ENCODE measurements at regions not wholly inside any gene's neighbourhood (a gene's known extent, or its start where the extent isn't known, plus 50 kb on each side); places are given as distances from the start of the nearest gene placed in this dataset.

- DNase-seq (ENCODE audit: low read depth), result no peak
Observed at GRCh38 chr2:2567776-2568175, 236.7 kb upstream of the MYT1L start.

GRCh38 chr2:2566396-2567323 is 235.6 kb upstream of the MYT1L start:
- no peak for DNase-seq (ENCODE audit: low read depth)

GRCh38 chr2:2565671-2566070 is 234.6 kb upstream of the MYT1L start:
- DNase-seq (ENCODE audit: low read depth), result no peak

DNA sequence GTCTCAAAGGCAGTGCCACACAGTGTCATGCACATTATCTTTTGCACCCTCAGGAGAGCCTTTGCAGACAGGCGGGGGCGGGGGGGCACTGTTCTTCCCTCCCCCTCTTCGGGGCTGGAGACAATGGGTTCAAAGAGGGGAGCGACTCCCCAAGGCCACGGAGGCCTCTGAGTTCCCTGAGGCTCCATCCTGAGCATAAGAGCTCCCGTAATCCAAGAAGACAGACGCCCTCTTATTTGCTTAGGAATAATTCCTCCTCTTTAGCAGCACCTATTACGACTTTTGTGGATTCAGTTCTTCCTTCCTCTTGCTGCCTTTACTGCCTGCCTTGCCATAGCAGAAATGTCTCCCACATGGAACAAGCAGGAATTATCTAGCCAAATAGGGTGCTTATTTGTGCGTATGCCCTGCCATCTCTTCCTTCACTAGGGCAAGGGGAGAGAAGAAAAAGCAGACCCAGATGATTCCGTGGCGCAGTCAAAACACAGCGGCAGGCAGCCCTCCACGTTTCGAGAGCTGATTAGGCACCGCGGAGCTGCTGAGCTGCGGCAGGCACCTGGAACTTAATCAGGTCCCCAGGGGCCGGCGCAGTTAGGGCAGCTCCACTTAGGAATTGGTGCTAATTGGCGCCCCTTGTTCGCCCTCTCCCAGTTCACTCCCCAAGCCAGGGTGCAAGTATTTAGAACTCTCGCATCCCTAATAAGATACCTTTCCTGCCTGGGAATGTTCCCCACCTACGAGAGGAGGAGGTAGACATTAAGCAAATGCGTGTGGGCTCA is 233.4 kb upstream of the MYT1L start:
- no peak for DNase-seq (ENCODE audit: low read depth)

DNA sequence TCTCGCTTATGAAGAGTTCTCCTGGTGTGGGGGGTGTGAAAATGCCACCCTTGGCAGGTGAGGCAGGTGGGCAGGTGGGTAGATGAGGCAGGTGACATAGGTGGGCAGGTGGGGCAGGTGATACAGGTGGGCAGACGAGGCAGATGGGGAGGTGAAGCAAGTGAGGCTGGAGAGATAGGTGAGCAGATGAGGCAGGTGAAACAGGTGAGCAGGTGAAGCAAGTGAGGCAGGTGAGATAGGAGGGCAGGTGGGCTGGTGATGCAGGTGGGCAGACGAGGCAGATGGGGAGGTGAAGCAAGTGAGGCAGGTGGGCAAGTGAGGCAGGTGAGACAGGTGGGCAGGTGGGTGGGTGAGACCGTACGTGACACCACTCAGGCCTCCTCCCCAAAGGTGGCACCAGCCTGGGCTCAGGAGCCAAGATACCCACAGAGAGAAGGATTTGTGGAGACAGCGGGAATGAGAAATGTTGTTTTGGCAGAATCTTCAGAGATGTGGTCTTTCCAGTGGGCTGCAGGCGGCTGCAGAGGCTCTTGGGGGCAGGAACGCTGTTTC is 232.3 kb upstream of the MYT1L start:
- DNase-seq (ENCODE audit: low read depth), result no peak

DNA sequence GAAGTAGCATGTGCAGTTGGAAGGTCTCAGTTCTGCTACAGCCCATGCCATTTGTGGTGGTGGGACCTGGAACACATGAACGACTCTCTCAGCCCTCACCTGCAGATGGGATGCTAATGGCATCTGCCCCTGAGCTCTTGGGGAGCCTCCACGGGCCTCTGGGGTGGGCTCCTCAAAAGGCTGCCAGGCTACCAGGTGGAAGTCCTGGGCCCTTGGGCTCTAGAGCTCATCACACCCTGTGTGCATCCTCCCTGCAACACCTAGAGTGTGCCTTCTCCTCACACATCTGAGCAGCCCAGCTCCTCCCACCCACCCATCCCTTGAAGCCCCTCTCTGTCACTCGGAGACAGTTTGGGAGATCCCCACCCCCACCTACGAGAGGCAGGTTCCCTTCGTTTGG is 231.8 kb upstream of the MYT1L start:
- no peak for DNase-seq (ENCODE audit: low read depth)

DNA sequence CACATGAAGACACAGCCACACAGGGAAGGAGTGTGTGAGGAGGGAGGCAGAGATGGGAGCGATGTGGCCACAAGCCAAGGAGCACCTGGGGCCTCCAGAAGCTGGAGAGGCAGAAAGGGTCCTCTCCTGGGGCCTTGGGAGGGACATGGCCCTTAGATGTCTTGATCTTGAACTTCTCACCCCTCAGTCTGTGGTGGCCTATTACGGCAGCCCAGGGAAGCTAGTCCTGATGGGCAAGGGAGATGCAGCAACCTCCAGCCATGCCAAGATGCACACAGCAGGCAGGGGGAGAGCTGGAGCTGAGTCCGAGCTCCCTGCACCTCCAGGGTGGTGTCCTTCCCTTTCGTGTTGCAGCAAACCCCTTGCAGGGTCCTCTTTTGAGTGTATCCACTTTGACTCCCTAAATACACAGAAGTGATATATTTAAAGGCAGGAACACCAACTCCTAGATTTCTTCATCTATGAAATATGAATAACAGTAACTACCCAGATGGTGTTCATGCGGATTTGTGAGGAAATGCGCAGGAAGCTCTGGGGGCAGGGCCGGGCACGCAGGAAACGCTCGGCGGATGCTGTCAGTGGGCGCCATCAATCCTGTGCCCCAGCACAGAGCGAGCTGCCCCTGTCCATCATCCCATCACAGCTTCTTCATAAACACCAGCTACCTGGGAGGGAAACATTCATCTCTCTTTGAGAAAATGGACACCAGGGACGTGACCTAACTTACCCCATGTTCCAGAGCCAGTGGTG is 230.4 kb upstream of the MYT1L start:
- DNase-seq (ENCODE audit: low read depth), result no peak

- DNase-seq (ENCODE audit: low read depth), result no peak
Observed at GRCh38 chr2:2560374-2561015, 229.4 kb upstream of the MYT1L start.

DNA sequence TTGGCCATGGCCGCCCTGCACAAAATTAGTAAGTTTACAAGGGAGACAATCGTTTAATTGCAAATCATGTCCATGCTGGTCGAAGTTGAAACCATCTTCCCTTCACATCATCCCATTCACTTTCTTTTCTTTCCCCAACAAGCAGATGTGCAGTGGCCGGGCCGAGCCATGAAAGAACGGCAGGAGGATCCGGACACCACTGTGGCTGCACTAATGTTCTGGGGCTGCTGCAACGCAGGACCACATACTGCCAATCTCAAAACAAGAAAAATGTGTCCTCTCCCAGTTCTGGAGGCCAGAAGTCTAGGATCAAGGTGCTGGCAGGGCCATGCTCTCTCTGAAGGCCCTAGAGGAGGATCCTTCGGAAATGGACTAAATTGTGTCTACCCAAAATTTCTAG is 227.4 kb upstream of the MYT1L start:
- DNase-seq (ENCODE audit: low read depth), result no peak

DNA sequence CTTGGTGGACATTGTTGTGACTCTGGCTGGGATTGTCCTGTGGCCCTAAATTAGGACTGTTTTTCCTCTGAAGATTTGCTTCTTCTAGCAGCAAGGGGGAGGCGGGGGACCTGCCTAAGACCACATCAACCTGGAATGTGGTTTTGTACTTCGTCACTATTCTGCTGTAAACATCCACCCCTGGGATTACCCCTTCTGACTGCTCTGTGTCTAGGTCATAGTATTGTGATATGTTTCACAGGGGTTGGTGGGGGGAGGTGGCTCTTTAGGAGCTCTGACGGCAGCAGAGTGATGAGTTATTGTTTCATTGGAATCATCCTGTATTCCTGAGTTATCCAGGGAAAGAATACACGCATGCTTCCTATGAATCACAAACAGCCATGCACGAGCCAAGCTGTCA is 226.4 kb upstream of the MYT1L start:
- DNase-seq (ENCODE audit: low read depth), result no peak

GRCh38 chr2:2550856-2551255 is 219.8 kb upstream of the MYT1L start:
- DNase-seq (ENCODE audit: low read depth), result no peak

- DNase-seq (ENCODE audit: low read depth), result no peak
Observed at GRCh38 chr2:2547911-2548310, 216.8 kb upstream of the MYT1L start.

- no peak for DNase-seq (ENCODE audit: low read depth)
Observed at GRCh38 chr2:2547451-2547850, 216.4 kb upstream of the MYT1L start.

DNA sequence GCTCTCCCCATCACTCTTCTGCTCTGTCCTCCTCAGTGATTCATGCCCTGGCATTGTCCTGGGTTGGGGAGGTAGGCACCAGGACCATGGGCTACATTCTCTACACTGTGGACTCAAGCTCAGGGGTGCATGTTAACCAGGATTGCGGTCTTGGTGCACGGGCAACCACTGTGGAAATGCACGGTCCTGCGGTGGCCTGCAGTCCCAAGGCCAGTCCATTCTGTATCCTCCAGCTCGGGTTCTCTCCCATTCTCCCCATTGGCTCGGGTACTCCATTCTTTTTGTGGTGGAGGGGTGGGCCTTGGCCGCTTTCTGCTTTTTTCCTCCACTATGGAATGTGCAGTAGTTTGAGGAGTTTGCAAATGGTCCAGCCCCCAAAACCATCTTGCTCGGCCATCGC is 215.0 kb upstream of the MYT1L start:
- DNase-seq (ENCODE audit: low read depth), result no peak

GRCh38 chr2:2542966-2543611 is 212.0 kb upstream of the MYT1L start:
- DNase-seq (ENCODE audit: low read depth), result no peak

DNA sequence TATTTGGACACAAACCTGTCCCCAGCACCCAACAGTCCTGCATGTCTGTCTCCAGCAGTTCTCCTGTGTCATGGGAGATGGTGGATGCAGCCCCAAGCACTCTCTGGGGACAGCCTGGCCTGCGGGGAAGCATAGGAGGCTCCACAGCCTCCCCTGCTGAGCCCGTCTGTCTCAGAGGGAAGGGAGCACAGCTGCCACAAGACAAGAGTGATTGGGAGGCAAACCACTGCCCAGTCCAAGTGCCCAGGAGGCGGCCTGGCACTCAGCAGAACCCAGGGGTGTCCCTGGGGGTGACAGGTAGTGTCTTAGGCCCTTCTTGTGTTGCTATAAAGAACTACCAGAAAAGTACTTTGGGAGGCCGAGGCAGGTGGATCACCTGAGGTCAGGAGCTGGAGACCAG is 211.2 kb upstream of the MYT1L start:
- DNase-seq (ENCODE audit: low read depth), result no peak

DNA sequence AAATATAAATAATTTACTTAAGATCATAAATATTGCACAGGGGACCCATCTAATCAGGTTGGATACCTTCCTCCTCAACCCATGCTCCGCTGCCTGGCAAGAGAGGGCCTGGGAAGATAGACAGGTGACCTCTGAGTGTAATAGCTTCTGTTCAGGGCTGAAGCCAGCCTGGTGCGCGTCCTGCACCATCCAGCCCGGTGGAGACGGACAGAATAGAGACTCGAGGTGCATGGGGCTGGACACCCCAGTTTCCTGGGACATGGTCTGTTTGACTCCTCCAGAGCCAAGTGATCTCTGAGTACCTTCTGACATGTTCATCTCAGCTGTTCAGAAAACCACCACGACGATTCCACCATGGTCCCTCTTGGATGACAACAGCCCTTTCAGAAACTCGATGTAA is 209.3 kb upstream of the MYT1L start:
- no peak for DNase-seq (ENCODE audit: low read depth)

- DNase-seq (ENCODE audit: low read depth), result no peak
Observed at GRCh38 chr2:2536416-2537056, 205.5 kb upstream of the MYT1L start.

DNA sequence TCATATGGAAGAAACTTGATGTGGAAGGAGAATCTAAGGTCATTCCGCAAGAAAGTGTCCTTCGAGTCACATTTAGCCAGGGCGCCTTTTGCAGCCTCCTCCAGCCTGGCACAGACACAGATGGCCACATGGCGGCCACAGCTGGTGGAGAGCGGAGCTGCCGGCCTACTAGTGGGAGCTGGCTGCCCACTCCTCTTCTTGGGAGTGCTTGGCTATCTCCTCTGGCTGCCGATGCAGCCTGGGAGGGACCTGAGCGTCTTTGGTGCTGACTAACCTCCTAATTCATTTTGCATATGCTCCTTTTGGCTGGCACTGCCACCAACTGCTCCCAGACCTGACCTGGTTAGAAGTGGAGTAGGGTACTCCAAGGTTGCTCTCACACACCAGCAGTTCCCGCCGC is 199.3 kb upstream of the MYT1L start:
- DNase-seq (ENCODE audit: low read depth), result no peak

DNA sequence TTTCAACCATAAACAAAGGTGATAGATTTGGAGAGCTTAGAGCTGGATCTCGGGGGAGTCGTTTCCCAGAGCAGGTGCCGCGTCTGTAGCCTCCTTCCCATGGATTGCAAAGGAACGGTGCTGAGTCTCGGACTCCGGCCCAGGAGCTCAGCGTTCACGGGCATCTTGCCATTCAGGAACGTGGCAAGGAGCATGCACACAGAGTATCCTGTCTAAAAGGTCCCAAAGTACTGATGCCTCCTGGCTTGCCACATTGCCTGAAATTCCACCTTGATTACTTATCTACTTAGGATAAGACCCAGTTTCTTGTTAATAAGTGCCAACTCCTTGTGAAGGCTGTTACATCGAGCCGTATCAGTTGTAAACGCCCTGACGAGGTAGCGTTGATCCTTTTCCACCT is 197.8 kb upstream of the MYT1L start:
- DNase-seq (ENCODE audit: low read depth), result no peak

GRCh38 chr2:2527148-2527547 is 196.1 kb upstream of the MYT1L start:
- no peak for DNase-seq (ENCODE audit: low read depth)
